SK-N-SH (cell line): ENCODE measurements at regions not wholly inside any gene's neighbourhood (a gene's known extent, or its start where the extent isn't known, plus 50 kb on each side); places are given as distances from the start of the nearest gene placed in this dataset.

ENCODE experiments used
- CTCF ChIA-PET: fragments of 300-600, 350-600 bp; formaldehyde crosslinking; extraction: SDS; loops from one replicate; lab custom pipeline; 2021; lab: Yijun Ruan, JAX
- POLR2A ChIA-PET: fragments of 350-600 bp; sonication (Branson Sonifier 250); formaldehyde crosslinking; extraction: SDS; loops from one replicate; lab custom pipeline; 2020; ENCODE audit warnings: antibody characterized with exemption, inconsistent platforms; lab: Yijun Ruan, JAX
- DNase-seq: peaks from one replicate; pipeline ENCODE4 v3.0.0; 2012
- H2AFZ ChIP-seq: fragments of 200-600 bp; sonication (generic); 2 replicates; pipeline ENCODE4 v1.8.1; 2016; ENCODE audit warnings: antibody characterized with exemption, mild to moderate bottlenecking, low read depth
- H3F3A ChIP-seq: fragments of 200-600 bp; sonication (generic); replicated peaks from 2 replicates; pipeline ENCODE3; 2016; ENCODE audit warnings: antibody characterized with exemption, mild to moderate bottlenecking; ENCODE audit not compliant: insufficient read depth
- H3K27ac ChIP-seq, 2 experiments: fragments of 200-500 bp in 1 of 2; fragments of 200-600 bp in 1 of 2; sonication (Bioruptor generic) in 1 of 2; sonication (generic), shearing (Covaris generic) in 1 of 2; 2 replicates each; pipeline versions ENCODE4 v1.5.1 to v1.6.1; 2014 to 2016; ENCODE audit warnings: low read depth in 2 of 2, inconsistent platforms in 1 of 2, low read length in 1 of 2, mild to moderate bottlenecking in 1 of 2, mixed read lengths in 1 of 2
- H3K27me3 ChIP-seq: fragments of 200-600 bp; sonication (generic), shearing (Covaris generic); 2 replicates; pipeline ENCODE4 v1.6.1; 2016; ENCODE audit warnings: mixed run types; ENCODE audit not compliant: insufficient read depth
- H3K36me3 ChIP-seq, 2 experiments: fragments of 200-500 bp in 1 of 2; fragments of 200-600 bp in 1 of 2; sonication (Bioruptor generic) in 1 of 2; sonication (generic) in 1 of 2; replicated peaks in 1 of 2; 2 replicates each; pipeline versions ENCODE3 to v1.5.1; 2014 to 2016; ENCODE audit warnings: low read length in 1 of 2, mild to moderate bottlenecking in 1 of 2; ENCODE audit not compliant: insufficient read depth in 2 of 2, control insufficient read depth in 1 of 2
- H3K4me1 ChIP-seq, 2 experiments: fragments of 200-500 bp in 1 of 2; fragments of 200-600 bp in 1 of 2; sonication (Bioruptor generic) in 1 of 2; sonication (generic), shearing (Covaris generic) in 1 of 2; 2 replicates each; pipeline versions ENCODE4 v1.5.1 to v1.6.1; 2014 to 2016; ENCODE audit warnings: low read depth in 1 of 2, low read length in 1 of 2, mixed run types in 1 of 2; ENCODE audit not compliant: insufficient read depth in 2 of 2, control insufficient read depth in 1 of 2
- H3K4me2 ChIP-seq: fragments of 200-600 bp; sonication (generic), shearing (Covaris generic); 2 replicates; pipeline ENCODE4 v1.6.1; 2017; ENCODE audit warnings: mixed run types
- H3K4me3 ChIP-seq, 2 experiments: fragments of 200-500 bp in 1 of 2; fragments of 200-600 bp in 1 of 2; sonication (Bioruptor generic) in 1 of 2; sonication (generic), shearing (Covaris generic) in 1 of 2; 2 replicates each; pipeline versions ENCODE4 v1.5.1 to v1.8.1; 2014 to 2016; ENCODE audit warnings: low read depth in 2 of 2, inconsistent platforms in 1 of 2, low read length in 1 of 2, mild to moderate bottlenecking in 1 of 2, mixed read lengths in 1 of 2, moderate library complexity in 1 of 2
- H3K79me2 ChIP-seq: fragments of 200-600 bp; sonication (generic); 2 replicates; pipeline ENCODE4 v1.8.1; 2017; ENCODE audit warnings: mild to moderate bottlenecking; ENCODE audit not compliant: insufficient read depth
- H3K9ac ChIP-seq: fragments of 200-600 bp; sonication (generic); 2 replicates; pipeline ENCODE4 v1.6.1; 2017; ENCODE audit warnings: mixed run types
- H3K9me2 ChIP-seq: fragments of 200-600 bp; sonication (generic); 2 replicates; pipeline ENCODE4 v1.6.1; 2017; ENCODE audit warnings: mixed run types
- H3K9me3 ChIP-seq: fragments of 200-600 bp; sonication (generic); 2 replicates; pipeline ENCODE4 v1.6.1; 2017; ENCODE audit warnings: mixed run types, mild to moderate bottlenecking, moderate library complexity
- H4K20me1 ChIP-seq: fragments of 200-600 bp; sonication (generic); 2 replicates; pipeline ENCODE4 v1.6.1; 2017; ENCODE audit warnings: mild to moderate bottlenecking, mixed run types; ENCODE audit not compliant: insufficient read depth
- CHD2 ChIP-seq: fragments of 150-350 bp; IDR thresholded peaks from 2 replicates; pipeline ENCODE4 v1.6.1; 2018; ENCODE audit warnings: low read length; ENCODE audit not compliant: partially characterized antibody
- ELF1 ChIP-seq: IDR thresholded peaks from 2 replicates; pipeline ENCODE4 v1.4.0; 2012
- FOSL2 ChIP-seq: IDR thresholded peaks from 2 replicates; pipeline ENCODE4 v1.4.0; 2012; ENCODE audit warnings: low read depth, mild to moderate bottlenecking, moderate library complexity, borderline replicate concordance
- MXI1 ChIP-seq: IDR thresholded peaks from 2 replicates; pipeline ENCODE4 v1.6.1; 2012; ENCODE audit warnings: mild to moderate bottlenecking, low read depth, low read length, improper control_type of control experiment
- NRF1 ChIP-seq: IDR thresholded peaks from 2 replicates; pipeline ENCODE4 v1.6.1; 2012; ENCODE audit warnings: low read depth, mild to moderate bottlenecking, low read length
- POLR2AphosphoS5 ChIP-seq: IDR thresholded peaks from 2 replicates; pipeline ENCODE4 v1.6.1; 2012; ENCODE audit warnings: low read depth, low read length
- RAD21 ChIP-seq: IDR thresholded peaks from 2 replicates; pipeline ENCODE4 v1.6.1; 2012; ENCODE audit warnings: mild to moderate bottlenecking, low read length
- RCOR1 ChIP-seq: fragments of 150-350 bp; IDR thresholded peaks from 2 replicates; pipeline ENCODE4 v1.6.1; 2017; ENCODE audit warnings: antibody characterized with exemption, low read length
- RFX5 ChIP-seq: IDR thresholded peaks from 2 replicates; pipeline ENCODE4 v1.6.1; 2012; ENCODE audit warnings: mild to moderate bottlenecking, improper control_type of control experiment, low read length
- SIN3A ChIP-seq: IDR thresholded peaks from 2 replicates; pipeline ENCODE4 v1.6.1; 2012; ENCODE audit warnings: low read depth, mild to moderate bottlenecking, low read length, moderate library complexity, borderline replicate concordance
- SMC3 ChIP-seq: IDR thresholded peaks from 2 replicates; pipeline ENCODE4 v1.6.1; 2012; ENCODE audit warnings: low read depth, low read length, improper control_type of control experiment
- TAF1 ChIP-seq: IDR thresholded peaks from 2 replicates; pipeline ENCODE4 v1.6.1; 2012; ENCODE audit warnings: low read depth, mild to moderate bottlenecking, low read length, moderate library complexity, borderline replicate concordance
- TCF12 ChIP-seq: IDR thresholded peaks from 2 replicates; pipeline ENCODE4 v1.4.0; 2012
- TEAD4 ChIP-seq: IDR thresholded peaks from 2 replicates; pipeline ENCODE4 v1.4.0; 2012; ENCODE audit warnings: mild to moderate bottlenecking, borderline replicate concordance; ENCODE audit not compliant: insufficient read depth
- WGBS: methylation state at CpG from one replicate; pipeline ENCODE4 v1.1.6; 2017; ENCODE audit warnings: low lambda C conversion rate; 5-methylcytosine and 5-hydroxymethylcytosine counted together
- TF ChIP-seq, protein P1 (sequence below): IDR thresholded peaks from 2 replicates; pipeline ENCODE4 v1.4.0; 2012; ENCODE audit warnings: low read depth, borderline replicate concordance
- TF ChIP-seq, protein P2 (sequence below): IDR thresholded peaks from 2 replicates; pipeline ENCODE4; 2012
- TF ChIP-seq, protein P3 (sequence below): fragments of 200-600 bp; sonication (generic); IDR thresholded peaks from 2 replicates; pipeline ENCODE4 v1.6.1; 2017; ENCODE audit warnings: antibody characterized with exemption, mild to moderate bottlenecking, moderate library complexity
- TF ChIP-seq, protein P4 (sequence below): IDR thresholded peaks from 2 replicates; pipeline ENCODE4 v1.6.1; 2012; ENCODE audit warnings: mild to moderate bottlenecking, low read depth, low read length, moderate library complexity
- TF ChIP-seq, protein P5 (sequence below): IDR thresholded peaks from 2 replicates; pipeline ENCODE4 v1.4.0; 2012; ENCODE audit warnings: low read depth, borderline replicate concordance
- TF ChIP-seq, protein P6 (sequence below): IDR thresholded peaks from 2 replicates; pipeline ENCODE4 v1.4.0; 2012; ENCODE audit warnings: low read depth

DNA sequence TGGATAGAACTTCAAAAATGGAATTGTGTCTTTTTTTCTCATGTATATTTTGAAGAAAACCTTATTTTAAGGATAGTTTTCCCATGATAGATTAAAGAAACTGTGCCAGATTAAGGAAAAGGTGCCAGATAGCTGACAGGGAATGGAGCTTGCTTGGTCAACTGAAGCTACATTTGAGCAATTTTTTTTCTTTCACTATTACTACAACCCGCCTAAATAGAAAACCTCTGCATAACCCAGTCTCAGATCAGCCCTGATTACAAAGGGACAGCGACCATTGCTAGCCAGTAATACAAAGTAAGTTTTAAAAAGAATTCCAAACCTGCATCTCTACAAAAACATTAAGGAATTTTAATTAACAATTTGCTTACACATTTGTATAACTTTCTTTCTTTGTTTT lies 1123.4 kb upstream of the LRRTM3 start (continued):
- TF ChIP-seq TEAD4 (no peak), NRF1 (no peak), ELF1 (no peak), SMC3 (no peak), RAD21 (no peak)
- TF ChIP-seq, protein P1, sequence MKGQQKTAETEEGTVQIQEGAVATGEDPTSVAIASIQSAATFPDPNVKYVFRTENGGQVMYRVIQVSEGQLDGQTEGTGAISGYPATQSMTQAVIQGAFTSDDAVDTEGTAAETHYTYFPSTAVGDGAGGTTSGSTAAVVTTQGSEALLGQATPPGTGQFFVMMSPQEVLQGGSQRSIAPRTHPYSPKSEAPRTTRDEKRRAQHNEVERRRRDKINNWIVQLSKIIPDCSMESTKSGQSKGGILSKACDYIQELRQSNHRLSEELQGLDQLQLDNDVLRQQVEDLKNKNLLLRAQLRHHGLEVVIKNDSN, result no peak

DNA sequence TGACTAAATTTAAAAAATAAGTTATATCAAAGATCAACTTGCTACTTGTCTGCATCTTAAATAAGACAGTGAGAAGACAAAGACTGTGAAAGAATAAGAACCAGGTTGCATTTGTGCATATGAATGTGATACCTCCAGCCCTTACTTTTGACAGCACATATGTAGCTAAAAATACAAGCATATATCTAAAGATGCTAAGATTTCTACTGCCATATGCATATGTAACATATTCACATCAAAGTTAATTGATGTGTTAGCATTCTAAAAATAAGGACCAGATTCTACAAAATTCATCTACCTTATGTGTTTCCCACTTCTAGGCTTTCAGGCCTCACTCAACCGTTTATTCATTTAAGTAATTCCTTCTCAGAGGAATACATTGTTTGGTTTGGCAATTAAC lies 1120.3 kb upstream of the LRRTM3 start:
- no peak overlapping the region for H3K27ac ChIP-seq
- TF ChIP-seq FOSL2 (no peak), TEAD4 (no peak), POLR2AphosphoS5 (no peak), SMC3 (no peak), RFX5 (no peak), NRF1 (no peak), MXI1 (no peak), ELF1 (no peak), TAF1 (no peak), TCF12 (no peak), CHD2 (no peak), SIN3A (no peak), RCOR1 (no peak)
- TF ChIP-seq, protein P2, sequence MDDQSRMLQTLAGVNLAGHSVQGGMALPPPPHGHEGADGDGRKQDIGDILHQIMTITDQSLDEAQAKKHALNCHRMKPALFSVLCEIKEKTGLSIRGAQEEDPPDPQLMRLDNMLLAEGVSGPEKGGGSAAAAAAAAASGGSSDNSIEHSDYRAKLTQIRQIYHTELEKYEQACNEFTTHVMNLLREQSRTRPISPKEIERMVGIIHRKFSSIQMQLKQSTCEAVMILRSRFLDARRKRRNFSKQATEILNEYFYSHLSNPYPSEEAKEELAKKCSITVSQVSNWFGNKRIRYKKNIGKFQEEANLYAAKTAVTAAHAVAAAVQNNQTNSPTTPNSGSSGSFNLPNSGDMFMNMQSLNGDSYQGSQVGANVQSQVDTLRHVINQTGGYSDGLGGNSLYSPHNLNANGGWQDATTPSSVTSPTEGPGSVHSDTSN, result no peak
- TF ChIP-seq, protein P3, sequence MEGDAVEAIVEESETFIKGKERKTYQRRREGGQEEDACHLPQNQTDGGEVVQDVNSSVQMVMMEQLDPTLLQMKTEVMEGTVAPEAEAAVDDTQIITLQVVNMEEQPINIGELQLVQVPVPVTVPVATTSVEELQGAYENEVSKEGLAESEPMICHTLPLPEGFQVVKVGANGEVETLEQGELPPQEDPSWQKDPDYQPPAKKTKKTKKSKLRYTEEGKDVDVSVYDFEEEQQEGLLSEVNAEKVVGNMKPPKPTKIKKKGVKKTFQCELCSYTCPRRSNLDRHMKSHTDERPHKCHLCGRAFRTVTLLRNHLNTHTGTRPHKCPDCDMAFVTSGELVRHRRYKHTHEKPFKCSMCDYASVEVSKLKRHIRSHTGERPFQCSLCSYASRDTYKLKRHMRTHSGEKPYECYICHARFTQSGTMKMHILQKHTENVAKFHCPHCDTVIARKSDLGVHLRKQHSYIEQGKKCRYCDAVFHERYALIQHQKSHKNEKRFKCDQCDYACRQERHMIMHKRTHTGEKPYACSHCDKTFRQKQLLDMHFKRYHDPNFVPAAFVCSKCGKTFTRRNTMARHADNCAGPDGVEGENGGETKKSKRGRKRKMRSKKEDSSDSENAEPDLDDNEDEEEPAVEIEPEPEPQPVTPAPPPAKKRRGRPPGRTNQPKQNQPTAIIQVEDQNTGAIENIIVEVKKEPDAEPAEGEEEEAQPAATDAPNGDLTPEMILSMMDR, result no peak
- TF ChIP-seq, protein P4, sequence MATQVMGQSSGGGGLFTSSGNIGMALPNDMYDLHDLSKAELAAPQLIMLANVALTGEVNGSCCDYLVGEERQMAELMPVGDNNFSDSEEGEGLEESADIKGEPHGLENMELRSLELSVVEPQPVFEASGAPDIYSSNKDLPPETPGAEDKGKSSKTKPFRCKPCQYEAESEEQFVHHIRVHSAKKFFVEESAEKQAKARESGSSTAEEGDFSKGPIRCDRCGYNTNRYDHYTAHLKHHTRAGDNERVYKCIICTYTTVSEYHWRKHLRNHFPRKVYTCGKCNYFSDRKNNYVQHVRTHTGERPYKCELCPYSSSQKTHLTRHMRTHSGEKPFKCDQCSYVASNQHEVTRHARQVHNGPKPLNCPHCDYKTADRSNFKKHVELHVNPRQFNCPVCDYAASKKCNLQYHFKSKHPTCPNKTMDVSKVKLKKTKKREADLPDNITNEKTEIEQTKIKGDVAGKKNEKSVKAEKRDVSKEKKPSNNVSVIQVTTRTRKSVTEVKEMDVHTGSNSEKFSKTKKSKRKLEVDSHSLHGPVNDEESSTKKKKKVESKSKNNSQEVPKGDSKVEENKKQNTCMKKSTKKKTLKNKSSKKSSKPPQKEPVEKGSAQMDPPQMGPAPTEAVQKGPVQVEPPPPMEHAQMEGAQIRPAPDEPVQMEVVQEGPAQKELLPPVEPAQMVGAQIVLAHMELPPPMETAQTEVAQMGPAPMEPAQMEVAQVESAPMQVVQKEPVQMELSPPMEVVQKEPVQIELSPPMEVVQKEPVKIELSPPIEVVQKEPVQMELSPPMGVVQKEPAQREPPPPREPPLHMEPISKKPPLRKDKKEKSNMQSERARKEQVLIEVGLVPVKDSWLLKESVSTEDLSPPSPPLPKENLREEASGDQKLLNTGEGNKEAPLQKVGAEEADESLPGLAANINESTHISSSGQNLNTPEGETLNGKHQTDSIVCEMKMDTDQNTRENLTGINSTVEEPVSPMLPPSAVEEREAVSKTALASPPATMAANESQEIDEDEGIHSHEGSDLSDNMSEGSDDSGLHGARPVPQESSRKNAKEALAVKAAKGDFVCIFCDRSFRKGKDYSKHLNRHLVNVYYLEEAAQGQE, result no peak
- TF ChIP-seq, protein P1, result no peak
- TF ChIP-seq, protein P5, sequence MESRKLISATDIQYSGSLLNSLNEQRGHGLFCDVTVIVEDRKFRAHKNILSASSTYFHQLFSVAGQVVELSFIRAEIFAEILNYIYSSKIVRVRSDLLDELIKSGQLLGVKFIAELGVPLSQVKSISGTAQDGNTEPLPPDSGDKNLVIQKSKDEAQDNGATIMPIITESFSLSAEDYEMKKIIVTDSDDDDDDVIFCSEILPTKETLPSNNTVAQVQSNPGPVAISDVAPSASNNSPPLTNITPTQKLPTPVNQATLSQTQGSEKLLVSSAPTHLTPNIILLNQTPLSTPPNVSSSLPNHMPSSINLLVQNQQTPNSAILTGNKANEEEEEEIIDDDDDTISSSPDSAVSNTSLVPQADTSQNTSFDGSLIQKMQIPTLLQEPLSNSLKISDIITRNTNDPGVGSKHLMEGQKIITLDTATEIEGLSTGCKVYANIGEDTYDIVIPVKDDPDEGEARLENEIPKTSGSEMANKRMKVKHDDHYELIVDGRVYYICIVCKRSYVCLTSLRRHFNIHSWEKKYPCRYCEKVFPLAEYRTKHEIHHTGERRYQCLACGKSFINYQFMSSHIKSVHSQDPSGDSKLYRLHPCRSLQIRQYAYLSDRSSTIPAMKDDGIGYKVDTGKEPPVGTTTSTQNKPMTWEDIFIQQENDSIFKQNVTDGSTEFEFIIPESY, result no peak
- TF ChIP-seq, protein P6, sequence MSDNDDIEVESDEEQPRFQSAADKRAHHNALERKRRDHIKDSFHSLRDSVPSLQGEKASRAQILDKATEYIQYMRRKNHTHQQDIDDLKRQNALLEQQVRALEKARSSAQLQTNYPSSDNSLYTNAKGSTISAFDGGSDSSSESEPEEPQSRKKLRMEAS, result no peak
- DNase-seq, result no peak
- WGBS, result 64% methylated on average over 1 of the region's 1 CpG
- H3K4me1 ChIP-seq, result no peaks in the 10 kb centered on the region
- no peak overlapping the region for H2AFZ ChIP-seq
- no peak overlapping the region for H3K4me2 ChIP-seq
- ChIA-PET CTCF (no interaction called here), POLR2A (no interaction called here)
- no peaks in the 10 kb centered on the region for H3K79me2 ChIP-seq
- H3K36me3 ChIP-seq, result no peaks in the 10 kb centered on the region
- H3F3A ChIP-seq, result no peaks in the 10 kb centered on the region
- no peak overlapping the region for H3K9ac ChIP-seq
- no peak overlapping the region for H3K4me3 ChIP-seq
- no peaks in the 10 kb centered on the region for H4K20me1 ChIP-seq
- no peaks in the 10 kb centered on the region for H3K9me3 ChIP-seq
- no peaks in the 10 kb centered on the region for H3K9me2 ChIP-seq
- no peaks in the 10 kb centered on the region for H3K27me3 ChIP-seq
